HEK293T (cell line): ENCODE measurements at regions not wholly inside any gene's neighbourhood (a gene's known extent, or its start where the extent isn't known, plus 50 kb on each side); places are given as distances from the start of the nearest gene placed in this dataset.

ENCODE experiments used
- CTCF ChIA-PET: fragments of 350-600 bp; formaldehyde crosslinking; extraction: SDS; loops from one replicate; lab custom pipeline; 2021; ENCODE audit warnings: antibody characterized with exemption, inconsistent platforms; lab: Yijun Ruan, JAX
- POLR2A ChIA-PET: fragments of 350-600 bp; formaldehyde crosslinking; extraction: SDS; loops from one replicate; lab custom pipeline; 2020; ENCODE audit warnings: antibody characterized with exemption, inconsistent platforms; lab: Yijun Ruan, JAX
- DNase-seq: peaks from one replicate; pipeline ENCODE4 v3.0.0; 2012; ENCODE audit warnings: mixed read lengths; ENCODE audit errors: extremely low spot score
- ARNT ChIP-seq: fragments of 450-650 bp; IDR thresholded peaks from 2 replicates; pipeline ENCODE4 v1.6.1; 2017; ENCODE audit warnings: mild to moderate bottlenecking
- BHLHE40 ChIP-seq: fragments of 450-650 bp; IDR thresholded peaks from 2 replicates; pipeline ENCODE4 v1.6.1; 2016; ENCODE audit warnings: mild to moderate bottlenecking, moderate library complexity, borderline replicate concordance
- CTBP1 ChIP-seq: fragments of 450-650 bp; IDR thresholded peaks from 2 replicates; pipeline ENCODE4 v1.6.1; 2016; ENCODE audit warnings: borderline replicate concordance
- ELF4 ChIP-seq: fragments of 450-650 bp; IDR thresholded peaks from 2 replicates; pipeline ENCODE4 v1.6.1; 2017; ENCODE audit warnings: antibody characterized with exemption
- FOXA1 ChIP-seq: fragments of 450-650 bp; IDR thresholded peaks from 2 replicates; pipeline ENCODE4 v1.6.1; 2016; ENCODE audit warnings: mild to moderate bottlenecking
- FOXK2 ChIP-seq: fragments of 450-650 bp; IDR thresholded peaks from 2 replicates; pipeline ENCODE4 v1.6.1; 2016; ENCODE audit warnings: mild to moderate bottlenecking
- FOXM1 ChIP-seq: fragments of 450-650 bp; IDR thresholded peaks from 2 replicates; pipeline ENCODE4 v1.6.1; 2017; ENCODE audit warnings: mild to moderate bottlenecking, borderline replicate concordance
- HDGF ChIP-seq: fragments of 450-650 bp; IDR thresholded peaks from 2 replicates; pipeline ENCODE4 v1.6.1; 2017; ENCODE audit warnings: antibody characterized with exemption, borderline replicate concordance
- L3MBTL2 ChIP-seq: fragments of 450-650 bp; conservative IDR thresholded peaks from 2 replicates; pipeline ENCODE4 v1.6.1; 2016; ENCODE audit warnings: mild to moderate bottlenecking
- LEF1 ChIP-seq: fragments of 450-650 bp; IDR thresholded peaks from 2 replicates; pipeline ENCODE4 v1.6.1; 2017; ENCODE audit warnings: mild to moderate bottlenecking, borderline replicate concordance
- NFRKB ChIP-seq: fragments of 450-650 bp; IDR thresholded peaks from 2 replicates; pipeline ENCODE4 v1.6.1; 2016; ENCODE audit warnings: mild to moderate bottlenecking, moderate library complexity
- PKNOX1 ChIP-seq: fragments of 450-650 bp; IDR thresholded peaks from 2 replicates; pipeline ENCODE4 v1.6.1; 2016
- SP1 ChIP-seq: fragments of 450-650 bp; IDR thresholded peaks from 2 replicates; pipeline ENCODE4 v1.6.1; 2017
- SUZ12 ChIP-seq: fragments of 450-650 bp; IDR thresholded peaks from 2 replicates; pipeline ENCODE4 v1.6.1; 2016; ENCODE audit warnings: mild to moderate bottlenecking
- TARDBP ChIP-seq: fragments of 450-650 bp; IDR thresholded peaks from 2 replicates; pipeline ENCODE4 v1.6.1; 2016
- ZNF384 ChIP-seq: fragments of 450-650 bp; IDR thresholded peaks from 2 replicates; pipeline ENCODE4 v1.6.1; 2016

- DNase-seq, result no peak
- CTCF ChIA-PET, result no interaction called here
- TF ChIP-seq SP1 (no peak), ELF4 (no peak), FOXK2 (no peak), FOXM1 (no peak), CTBP1 (no peak), PKNOX1 (no peak)
- POLR2A ChIA-PET, result no interaction called here
These were observed 193.2 kb downstream of the ICOS start for GRCh38 chr2:204129591-204130294.

- CTCF ChIA-PET, result no interaction called here
- POLR2A ChIA-PET, result no interaction called here
- TF ChIP-seq CTBP1, result no peak
- TF ChIP-seq SP1, result no peak
- TF ChIP-seq LEF1, result no peak
- TF ChIP-seq TARDBP, result no peak
- no peak for TF ChIP-seq HDGF
- no peak for TF ChIP-seq SUZ12
- no peak for DNase-seq
These were observed 195.1 kb downstream of the ICOS start for GRCh38 chr2:204131621-204132020.

- no peak for TF ChIP-seq NFRKB
- TF ChIP-seq ZNF384, result no peak
- no peak for TF ChIP-seq CTBP1
- no peak for TF ChIP-seq TARDBP
- TF ChIP-seq FOXA1, result no peak
- TF ChIP-seq BHLHE40, result no peak
- TF ChIP-seq SUZ12, result no peak
- TF ChIP-seq HDGF, result no peak
- no peak for TF ChIP-seq FOXK2
- TF ChIP-seq ARNT, result no peak
- no peak for TF ChIP-seq LEF1
- no peak for TF ChIP-seq L3MBTL2
- TF ChIP-seq ELF4, result no peak
- TF ChIP-seq SP1, result no peak
- no peak for TF ChIP-seq FOXM1
- no peak for TF ChIP-seq PKNOX1
These were observed 196.9 kb downstream of the ICOS start for GRCh38 chr2:204133476-204133875.

GRCh38 chr2:204134421-204134820 lies 197.9 kb downstream of the ICOS start:
- TF ChIP-seq ZNF384, result no peak
- TF ChIP-seq PKNOX1, result no peak
- no peak for TF ChIP-seq ARNT
- no peak for TF ChIP-seq FOXK2
- no peak for TF ChIP-seq CTBP1
- TF ChIP-seq L3MBTL2, result no peak
- no peak for TF ChIP-seq FOXM1
- TF ChIP-seq SP1, result no peak
- TF ChIP-seq SUZ12, result no peak
- TF ChIP-seq TARDBP, result no peak
- TF ChIP-seq NFRKB, result no peak
- no peak for TF ChIP-seq LEF1
- no peak for TF ChIP-seq BHLHE40
- no peak for TF ChIP-seq ELF4
- CTCF ChIA-PET, result interaction anchor here (0.6 kb wide), 1 partner anchor 120 kb away, joined by 3 read pairs; no protein-coding TSS in a partner anchor
- POLR2A ChIA-PET, result no interaction called here
- DNase-seq, result no peak

More at GRCh38 chr2:204133476-204133875, 196.9 kb downstream of the ICOS start:
- ChIA-PET CTCF (no interaction called here), POLR2A (no interaction called here)
- no peak for DNase-seq

- ChIA-PET CTCF (no interaction called here), POLR2A (no interaction called here)
- TF ChIP-seq PKNOX1 (no peak), FOXM1 (no peak), HDGF (no peak), TARDBP (no peak), ZNF384 (no peak), LEF1 (no peak), FOXK2 (no peak), BHLHE40 (no peak), ARNT (no peak), SP1 (no peak), CTBP1 (no peak), ELF4 (no peak), NFRKB (no peak), SUZ12 (no peak), FOXA1 (no peak), L3MBTL2 (no peak)
- DNase-seq, result no peak
These were observed 199.2 kb downstream of the ICOS start for GRCh38 chr2:204135752-204136151.
